Activated T-helper 17 cell treated with anti-CD3 and anti-CD28 coated beads, Interleukin-2, amount 50 U/mL, for 72 hours (primary cell): ENCODE measurements at regions not wholly inside any gene's neighbourhood (a gene's known extent, or its start where the extent isn't known, plus 50 kb on each side); places are given as distances from the start of the nearest gene placed in this dataset.
"Not testable (repeated sequence)": the region's sequence is repeated elsewhere in the genome, so short reads cannot be mapped to it uniquely, and the experiment has no call there.

Source experiments
- ATAC-seq: fragments of 150-1000 bp; cut with Tn5 transposase; replicated peaks from 2 replicates; pipeline ENCODE4 v1.10.0; 2021; ENCODE audit warnings: mild to moderate bottlenecking, moderate library complexity
- H3K27ac Mint-ChIP-seq: one replicate; pipeline ENCODE4 v1.8.0; 2022; ENCODE audit warnings: mixed read lengths
- H3K27me3 Mint-ChIP-seq: one replicate; pipeline ENCODE4 v1.8.0; 2022; ENCODE audit warnings: mixed read lengths
- H3K36me3 Mint-ChIP-seq: one replicate; pipeline ENCODE4 v1.8.0; 2022; ENCODE audit warnings: low read depth, mild to moderate bottlenecking, mixed read lengths
- H3K4me1 Mint-ChIP-seq: one replicate; pipeline ENCODE4 v1.8.0; 2022; ENCODE audit warnings: mixed read lengths
- H3K4me3 Mint-ChIP-seq: one replicate; pipeline ENCODE4 v1.8.0; 2022; ENCODE audit warnings: mild to moderate bottlenecking, mixed read lengths
- H3K9me3 Mint-ChIP-seq: one replicate; pipeline ENCODE4 v1.8.0; 2022; ENCODE audit warnings: mixed read lengths

DNA sequence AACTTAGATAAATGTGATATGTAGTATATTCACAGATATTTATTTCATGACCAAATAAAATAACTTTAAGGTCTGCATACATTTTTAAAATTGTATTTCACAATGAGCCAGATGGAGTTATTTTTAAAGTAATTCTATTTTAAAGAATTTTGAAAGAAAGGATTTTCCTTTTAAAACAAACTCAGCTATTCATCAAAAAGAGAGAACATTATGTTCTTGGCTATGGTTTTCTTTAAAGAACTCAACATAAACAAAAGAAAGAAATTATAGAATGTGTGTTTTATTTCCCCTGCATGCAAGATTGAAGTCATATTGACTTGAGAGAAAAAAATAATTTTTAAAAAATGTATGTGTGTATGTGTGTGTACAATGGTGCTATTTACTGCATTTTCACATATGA lies 1023.6 kb upstream of the CITED2 start:
- H3K4me1 Mint-ChIP-seq, result no peaks in the 10 kb centered on the region
- ATAC-seq, result no peak
- no peaks in the 10 kb centered on the region for H3K9me3 Mint-ChIP-seq
- H3K4me3 Mint-ChIP-seq, result no peak overlapping the region
- no peaks in the 10 kb centered on the region for H3K27me3 Mint-ChIP-seq
- no peaks in the 10 kb centered on the region for H3K36me3 Mint-ChIP-seq
- no peak overlapping the region for H3K27ac Mint-ChIP-seq

DNA sequence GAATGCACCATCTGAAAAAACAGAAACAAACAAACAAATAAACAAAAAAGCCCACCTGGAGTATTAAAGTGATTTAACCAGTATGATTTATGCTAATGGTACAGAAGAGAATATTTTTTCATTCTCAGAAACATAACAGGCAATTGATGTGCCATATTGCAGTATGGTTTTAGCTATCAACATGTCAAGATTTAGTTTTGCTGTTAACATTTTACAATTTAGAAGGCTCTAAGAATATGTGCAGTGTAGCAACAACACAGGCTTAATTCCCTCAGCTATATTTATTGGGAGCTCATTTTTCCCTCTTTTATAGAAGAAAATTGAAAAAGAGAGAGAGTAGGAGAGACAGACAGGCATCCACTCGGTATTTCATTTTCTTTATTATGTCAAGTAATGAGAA lies 1022.7 kb upstream of the CITED2 start:
- Mint-ChIP-seq H3K9me3 (no peaks in the 10 kb centered on the region), H3K4me1 (no peaks in the 10 kb centered on the region), H3K27me3 (no peaks in the 10 kb centered on the region), H3K36me3 (no peaks in the 10 kb centered on the region), H3K27ac (no peak overlapping the region), H3K4me3 (no peak overlapping the region)
- no peak for ATAC-seq

GRCh38 chr6:140393665-140394540 lies 1019.5 kb upstream of the CITED2 start:
- ATAC-seq, result no peak
- H3K27me3 Mint-ChIP-seq, result peaks cover 2% of the 10 kb centered on the region
- H3K9me3 Mint-ChIP-seq, result no peaks in the 10 kb centered on the region
- no peaks in the 10 kb centered on the region for H3K4me1 Mint-ChIP-seq
- H3K27ac Mint-ChIP-seq, result no peak overlapping the region
- no peaks in the 10 kb centered on the region for H3K36me3 Mint-ChIP-seq
- H3K4me3 Mint-ChIP-seq, result no peak overlapping the region

GRCh38 chr6:140388815-140389214 lies 1014.4 kb upstream of the CITED2 start:
- Mint-ChIP-seq H3K4me1 (no peaks in the 10 kb centered on the region), H3K4me3 (no peak overlapping the region), H3K36me3 (no peaks in the 10 kb centered on the region), H3K27me3 (peaks cover 10% of the 10 kb centered on the region), H3K9me3 (peaks cover 3% of the 10 kb centered on the region), H3K27ac (no peak overlapping the region)
- no peak for ATAC-seq

DNA sequence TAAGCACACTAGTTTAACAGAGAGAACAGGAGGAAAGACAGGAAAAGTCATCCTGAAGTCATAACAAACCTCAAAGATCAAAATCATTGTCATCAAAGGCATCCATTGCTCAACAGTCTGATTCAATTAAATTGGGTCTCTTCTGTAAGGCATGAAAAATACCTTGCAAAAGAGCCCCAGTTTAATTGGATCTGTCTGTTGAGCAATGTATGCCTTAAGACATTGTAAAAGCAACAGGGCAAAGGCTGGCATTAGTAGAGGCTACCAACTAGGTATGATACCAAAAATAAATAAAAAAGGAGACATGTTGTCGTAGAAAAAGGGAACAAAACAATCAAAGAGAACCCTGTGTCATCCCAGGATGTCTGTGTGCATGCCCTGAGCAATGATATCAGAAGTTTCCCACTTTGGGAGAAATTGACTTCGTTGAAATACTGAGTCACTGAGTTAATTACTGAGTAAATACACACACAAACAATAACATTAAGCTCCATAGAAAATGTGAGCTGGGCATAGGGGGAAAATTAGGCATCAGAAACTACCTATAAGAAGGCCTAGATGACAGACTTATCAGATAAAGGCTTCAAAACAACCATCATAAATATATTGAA lies 1013.8 kb upstream of the CITED2 start:
- Mint-ChIP-seq H3K27ac (no peak overlapping the region), H3K27me3 (peaks cover 10% of the 10 kb centered on the region), H3K4me1 (no peaks in the 10 kb centered on the region), H3K9me3 (peaks cover 3% of the 10 kb centered on the region), H3K4me3 (no peak overlapping the region), H3K36me3 (no peaks in the 10 kb centered on the region)
- ATAC-seq, result no peak

- no peak for ATAC-seq
Observed at GRCh38 chr6:140385679-140386078, 1011.2 kb upstream of the CITED2 start.

GRCh38 chr6:140382355-140382754 lies 1007.9 kb upstream of the CITED2 start:
- Mint-ChIP-seq H3K36me3 (no peaks in the 10 kb centered on the region), H3K4me3 (no peak overlapping the region), H3K4me1 (no peaks in the 10 kb centered on the region), H3K27ac (no peak overlapping the region), H3K27me3 (peaks cover 3% of the 10 kb centered on the region), H3K9me3 (peaks cover 3% of the 10 kb centered on the region)
- ATAC-seq, result no peak

More at GRCh38 chr6:140385679-140386078, 1011.2 kb upstream of the CITED2 start:
- Mint-ChIP-seq H3K27ac (no peak overlapping the region), H3K4me3 (no peak overlapping the region), H3K9me3 (peaks cover 3% of the 10 kb centered on the region), H3K4me1 (no peaks in the 10 kb centered on the region), H3K27me3 (peaks cover 10% of the 10 kb centered on the region), H3K36me3 (no peaks in the 10 kb centered on the region)

GRCh38 chr6:140380427-140381218 lies 1006.2 kb upstream of the CITED2 start:
- peaks cover 3% of the 10 kb centered on the region for H3K27me3 Mint-ChIP-seq
- no peak for ATAC-seq
- no peak overlapping the region for H3K27ac Mint-ChIP-seq
- H3K4me3 Mint-ChIP-seq, result no peak overlapping the region
- H3K9me3 Mint-ChIP-seq, result peaks cover 3% of the 10 kb centered on the region
- no peaks in the 10 kb centered on the region for H3K4me1 Mint-ChIP-seq
- no peaks in the 10 kb centered on the region for H3K36me3 Mint-ChIP-seq

GRCh38 chr6:140379919-140380318 lies 1005.5 kb upstream of the CITED2 start:
- no peak overlapping the region for H3K27ac Mint-ChIP-seq
- H3K36me3 Mint-ChIP-seq, result no peaks in the 10 kb centered on the region
- no peak overlapping the region for H3K4me3 Mint-ChIP-seq
- peaks cover 3% of the 10 kb centered on the region for H3K27me3 Mint-ChIP-seq
- H3K9me3 Mint-ChIP-seq, result peaks cover 3% of the 10 kb centered on the region
- no peaks in the 10 kb centered on the region for H3K4me1 Mint-ChIP-seq
- no peak for ATAC-seq

DNA sequence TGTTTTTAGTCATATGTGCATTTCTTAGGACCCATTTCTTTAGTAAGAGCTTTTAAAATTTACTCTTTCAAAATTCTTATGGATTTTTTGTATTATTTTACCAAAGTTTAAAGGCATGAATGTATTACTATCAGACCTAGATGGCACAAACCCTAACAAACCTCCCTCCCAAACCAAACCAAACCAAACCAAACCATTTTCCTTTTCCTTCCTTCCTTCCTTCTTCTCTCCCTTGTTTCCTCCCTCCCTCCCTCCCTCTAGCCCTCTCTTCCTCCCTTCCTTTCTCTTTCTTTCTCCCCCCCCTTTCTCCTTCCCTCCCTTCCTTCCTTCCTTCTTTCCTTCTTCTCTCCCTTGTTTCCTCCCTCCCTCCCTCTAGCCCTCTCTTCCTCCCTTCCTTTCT lies 1001.8 kb upstream of the CITED2 start:
- H3K4me3 Mint-ChIP-seq, result no peak overlapping the region
- no peak overlapping the region for H3K27ac Mint-ChIP-seq
- H3K4me1 Mint-ChIP-seq, result no peaks in the 10 kb centered on the region
- no peaks in the 10 kb centered on the region for H3K27me3 Mint-ChIP-seq
- no peak for ATAC-seq
- H3K9me3 Mint-ChIP-seq, result no peaks in the 10 kb centered on the region
- no peaks in the 10 kb centered on the region for H3K36me3 Mint-ChIP-seq

DNA sequence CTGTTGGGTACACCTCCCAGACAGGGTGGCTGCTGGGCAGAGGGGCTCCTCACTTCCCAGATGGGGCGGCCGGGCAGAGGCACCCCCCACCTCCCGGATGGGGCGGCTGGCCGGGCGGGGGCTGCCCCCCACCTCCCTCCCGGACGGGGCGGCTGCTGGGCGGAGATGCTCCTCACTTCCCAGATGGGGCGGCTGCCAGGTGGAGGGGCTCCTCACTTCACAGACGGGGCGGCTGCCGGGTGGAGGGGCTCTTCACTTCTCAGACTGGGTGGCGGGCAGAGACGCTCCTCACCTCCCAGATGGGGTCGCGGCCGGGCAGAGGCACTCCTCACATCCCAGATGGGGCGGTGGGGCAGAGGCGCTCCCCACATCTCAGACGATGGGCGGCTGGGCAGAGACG lies 999.3 kb upstream of the CITED2 start:
- H3K4me3 Mint-ChIP-seq, H3K36me3 Mint-ChIP-seq, H3K9me3 Mint-ChIP-seq, H3K27me3 Mint-ChIP-seq, H3K4me1 Mint-ChIP-seq, H3K27ac Mint-ChIP-seq, ATAC-seq: not testable (repeated sequence)

DNA sequence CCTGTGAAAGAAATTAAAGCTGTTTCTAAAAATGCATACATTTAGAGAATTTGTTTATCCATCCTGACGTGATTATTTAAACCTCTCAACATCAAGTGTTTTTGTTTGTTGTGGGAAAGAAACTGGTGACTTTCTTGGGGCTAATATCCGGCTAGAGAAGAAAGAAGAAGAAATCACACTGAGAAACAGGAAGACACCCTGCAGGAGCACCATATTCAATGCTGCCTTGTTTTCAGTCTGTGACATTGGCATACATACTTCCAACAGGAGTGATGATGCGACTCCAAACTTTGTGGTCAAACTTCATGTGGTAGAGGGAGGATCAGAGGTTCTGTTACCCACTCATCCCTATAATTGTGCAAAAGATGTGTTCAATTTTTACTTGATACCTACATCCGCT lies 997.6 kb upstream of the CITED2 start:
- Mint-ChIP-seq H3K9me3 (no peaks in the 10 kb centered on the region), H3K4me3 (no peak overlapping the region), H3K27ac (no peak overlapping the region), H3K27me3 (no peaks in the 10 kb centered on the region), H3K4me1 (no peaks in the 10 kb centered on the region), H3K36me3 (no peaks in the 10 kb centered on the region)
- ATAC-seq, result no peak

- no peaks in the 10 kb centered on the region for H3K9me3 Mint-ChIP-seq
- no peaks in the 10 kb centered on the region for H3K4me1 Mint-ChIP-seq
- no peak overlapping the region for H3K4me3 Mint-ChIP-seq
- H3K27me3 Mint-ChIP-seq, result no peaks in the 10 kb centered on the region
- no peak for ATAC-seq
- no peaks in the 10 kb centered on the region for H3K36me3 Mint-ChIP-seq
- no peak overlapping the region for H3K27ac Mint-ChIP-seq
Observed at GRCh38 chr6:140370976-140371870, 996.8 kb upstream of the CITED2 start.

- Mint-ChIP-seq H3K27ac (no peak overlapping the region), H3K4me1 (no peaks in the 10 kb centered on the region), H3K4me3 (no peak overlapping the region), H3K9me3 (peaks cover 4% of the 10 kb centered on the region), H3K36me3 (no peaks in the 10 kb centered on the region), H3K27me3 (no peaks in the 10 kb centered on the region)
- ATAC-seq, result no peak
Observed at GRCh38 chr6:140370441-140370840, 996.0 kb upstream of the CITED2 start.
